HG02852 (cell line): ENCODE measurements at regions not wholly inside any gene's neighbourhood (a gene's known extent, or its start where the extent isn't known, plus 50 kb on each side); places are given as distances from the start of the nearest gene placed in this dataset.

Experiments used
- ATAC-seq: cut with Tn5 transposase; IDR thresholded peaks from one replicate; pipeline ENCODE4 v1.9.1; 2021; ENCODE audit warnings: mild to moderate bottlenecking, moderate library complexity; ENCODE audit not compliant: unreplicated experiment

GRCh38 chr20:39395478-39396291 is 433.5 kb downstream of the DHX35 start:
- no peak for ATAC-seq

GRCh38 chr20:39394461-39394860 is 432.3 kb downstream of the DHX35 start:
- ATAC-seq = no peak

DNA sequence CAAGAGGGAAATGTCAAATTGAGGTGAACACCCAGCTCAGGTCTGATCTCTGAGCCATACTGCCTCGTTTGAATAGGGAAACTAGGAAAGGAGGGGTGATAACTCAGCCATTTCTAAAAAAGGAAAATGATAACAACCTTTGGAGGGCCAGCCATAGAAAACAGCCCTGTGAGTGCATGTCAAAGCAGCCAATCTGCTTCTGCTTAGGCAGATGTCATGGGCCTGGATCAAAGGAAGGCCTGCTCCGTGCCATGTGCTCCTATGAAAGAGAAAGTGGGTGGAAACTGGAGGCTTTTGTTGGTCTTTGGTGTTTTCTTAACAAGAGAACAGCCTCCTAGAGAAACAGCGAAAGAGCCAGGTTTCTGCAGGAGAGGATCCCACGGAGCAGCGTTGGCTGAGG is 428.0 kb downstream of the DHX35 start:
- ATAC-seq = no peak

- ATAC-seq = no peak
Measured at GRCh38 chr20:39381595-39381994, 419.5 kb downstream of the DHX35 start.

DNA sequence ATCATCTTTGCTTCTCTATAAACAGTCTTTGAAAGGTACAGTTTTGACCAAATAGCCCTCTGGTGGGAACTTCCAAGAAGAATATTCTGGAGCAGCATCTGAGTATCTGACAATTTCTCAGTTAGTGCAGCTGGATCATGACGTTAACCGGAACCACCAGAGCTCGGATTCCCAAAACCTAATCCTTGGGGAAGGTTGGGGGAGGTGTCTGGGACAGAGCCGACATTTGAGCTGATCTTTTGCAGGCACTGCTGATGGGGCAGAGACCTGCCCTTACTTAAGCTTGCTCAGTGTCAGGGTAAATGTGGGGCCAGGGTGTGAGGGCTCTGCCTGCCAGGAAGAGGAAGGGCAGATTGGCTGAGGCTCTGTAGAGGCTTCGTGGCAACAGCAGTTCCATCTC is 416.6 kb downstream of the DHX35 start:
- no peak for ATAC-seq

GRCh38 chr20:39376788-39377187 is 414.6 kb downstream of the DHX35 start:
- ATAC-seq = no peak

- ATAC-seq = no peak
Measured at GRCh38 chr20:39364320-39364719, 402.2 kb downstream of the DHX35 start.

DNA sequence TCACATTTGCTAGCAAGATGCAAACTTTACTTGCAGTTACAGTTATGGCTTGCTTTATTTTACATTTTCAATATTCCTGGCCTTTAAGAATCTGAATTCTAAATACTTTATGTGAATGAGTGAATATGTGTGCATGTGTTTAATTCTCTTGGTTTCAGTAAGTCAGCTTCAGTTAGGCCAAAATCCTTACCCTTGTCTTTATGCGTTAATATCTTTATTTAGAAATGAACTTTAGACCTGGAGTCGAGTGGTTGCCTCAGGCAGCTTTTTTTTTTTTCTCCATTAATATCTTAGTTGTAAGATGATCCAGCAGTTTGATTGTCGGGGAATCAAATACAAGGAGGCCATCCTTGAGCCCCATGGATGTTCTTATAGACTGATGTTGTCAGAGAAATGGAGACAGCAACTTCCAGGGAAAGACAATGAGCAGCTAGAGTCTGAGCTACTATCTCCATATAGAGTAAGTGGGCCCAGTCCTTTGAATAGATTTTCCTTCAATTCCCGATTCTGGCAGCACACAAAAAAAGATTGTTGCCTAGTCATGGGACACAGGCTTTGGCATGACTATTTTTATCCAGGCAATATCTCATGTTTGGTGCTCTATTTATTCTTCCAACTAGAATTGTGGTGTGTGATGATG is 398.0 kb downstream of the DHX35 start:
- ATAC-seq = no peak

DNA sequence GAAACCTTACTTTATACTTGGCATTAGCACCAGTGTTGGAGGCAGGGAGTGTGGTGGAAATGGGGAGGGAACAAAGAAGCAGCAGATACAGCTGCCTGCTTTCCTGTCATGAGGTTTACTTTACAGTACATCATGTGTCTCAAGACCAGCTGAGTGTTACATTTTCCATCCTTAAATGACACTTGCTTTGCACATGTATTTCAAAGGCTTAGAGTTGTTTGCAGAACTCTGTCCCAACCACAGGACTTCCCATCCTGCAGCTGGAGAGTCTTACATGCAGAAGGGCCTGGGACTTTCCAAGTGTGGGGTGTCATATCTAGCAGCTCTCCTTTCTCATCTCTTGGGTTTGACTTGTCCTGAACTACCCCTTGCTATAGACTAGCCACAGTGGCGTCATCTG is 395.9 kb downstream of the DHX35 start:
- ATAC-seq = peak; percentile 85

GRCh38 chr20:39356908-39357307 is 394.8 kb downstream of the DHX35 start:
- no peak for ATAC-seq

- ATAC-seq = no peak
Measured at GRCh38 chr20:39349240-39349639, 387.1 kb downstream of the DHX35 start.

GRCh38 chr20:39347626-39348025 is 385.5 kb downstream of the DHX35 start:
- ATAC-seq = no peak

DNA sequence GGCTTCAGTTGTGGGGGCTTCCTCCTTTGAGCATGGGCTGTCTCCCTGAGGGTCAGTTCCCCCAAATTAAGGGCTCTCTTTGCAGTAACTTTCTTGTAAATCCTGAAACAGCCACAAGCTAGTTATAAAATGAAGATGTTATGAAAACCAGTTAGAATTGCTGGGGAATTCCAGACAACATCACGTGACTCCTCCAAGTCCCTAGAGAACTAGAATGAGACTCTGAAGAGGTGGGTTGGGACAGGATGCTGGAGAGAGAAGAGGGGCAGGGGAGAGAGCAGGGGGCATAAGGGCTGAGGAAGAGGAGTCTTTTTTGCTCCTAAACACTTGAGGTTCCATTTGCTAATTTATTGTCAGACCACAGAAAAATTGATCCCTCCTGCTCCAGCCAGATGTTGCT is 380.3 kb downstream of the DHX35 start:
- no peak for ATAC-seq

- ATAC-seq = peak; percentile 97
Measured at GRCh38 chr20:39338469-39339376, 376.6 kb downstream of the DHX35 start.

GRCh38 chr20:39333211-39333610 is 371.1 kb downstream of the DHX35 start:
- no peak for ATAC-seq

DNA sequence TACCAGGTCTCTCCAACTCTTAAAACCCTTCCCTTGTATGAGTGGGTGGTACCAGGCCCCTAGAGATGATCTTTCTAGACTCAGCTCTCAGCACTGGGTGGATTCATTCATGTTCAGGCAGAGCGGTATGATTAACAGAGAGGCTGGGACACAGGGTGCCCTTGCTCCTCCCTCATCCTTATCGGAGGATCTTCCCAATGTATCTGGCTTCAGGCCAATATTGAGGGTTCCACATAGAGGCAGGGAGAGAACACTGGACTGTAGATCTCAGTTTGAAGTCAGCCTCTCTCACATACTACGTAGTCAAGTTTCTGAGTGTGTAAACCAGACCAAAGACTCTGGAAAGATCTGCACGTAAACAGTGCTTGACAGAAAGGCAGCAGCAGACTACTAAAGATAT is 366.2 kb downstream of the DHX35 start:
- ATAC-seq = no peak

- no peak for ATAC-seq
Measured at GRCh38 chr20:39326050-39326449, 363.9 kb downstream of the DHX35 start.

DNA sequence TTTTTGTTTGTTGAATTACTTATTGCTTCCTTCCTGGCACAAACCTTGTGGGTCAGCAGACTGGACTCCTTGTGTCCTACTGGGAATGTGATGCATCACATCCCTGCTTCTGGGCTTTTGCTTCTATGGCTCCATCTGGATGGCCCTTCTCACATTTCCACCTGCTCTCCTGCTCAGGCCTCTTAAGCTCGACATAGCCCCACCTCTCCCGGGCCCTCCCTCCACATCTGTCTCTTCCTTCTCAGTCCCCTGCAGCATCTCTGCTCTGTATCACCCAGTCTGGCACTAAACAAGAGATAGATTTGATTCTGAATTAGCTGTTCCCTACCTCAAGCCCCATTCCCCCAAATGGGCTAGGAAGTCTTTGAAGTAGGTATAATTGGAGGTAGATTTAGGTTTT is 356.8 kb downstream of the DHX35 start:
- no peak for ATAC-seq

GRCh38 chr20:39312676-39313075 is 350.5 kb downstream of the DHX35 start:
- ATAC-seq = no peak

DNA sequence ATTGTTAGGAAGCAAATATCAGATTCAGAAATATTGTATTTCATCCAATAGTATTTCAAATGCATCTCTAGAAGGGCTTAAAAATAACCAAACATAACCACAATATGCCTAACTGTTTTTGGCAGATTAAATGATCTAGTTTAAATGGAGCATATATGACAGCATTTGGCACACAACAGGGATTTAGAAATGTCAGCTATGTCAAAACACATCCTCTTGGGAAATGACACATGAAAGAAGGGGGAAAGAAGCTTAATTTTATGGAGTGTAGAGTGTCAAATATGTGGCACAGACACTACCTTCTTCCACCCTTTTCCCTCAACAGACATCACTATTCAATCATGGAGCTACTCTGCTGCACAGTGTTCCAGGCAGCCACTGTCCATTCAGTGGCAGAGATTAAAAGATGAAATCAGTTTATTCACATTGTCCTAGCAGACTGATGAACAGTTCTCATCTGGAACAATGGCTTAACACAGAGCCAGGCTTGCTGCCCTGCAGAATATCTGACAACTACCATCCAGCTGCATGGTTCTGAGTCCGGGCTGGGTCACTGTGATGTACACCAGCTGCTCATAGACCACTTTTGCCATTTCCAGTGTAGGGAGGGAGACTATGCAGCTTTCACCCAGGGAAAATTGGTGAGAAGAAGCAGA is 349.8 kb downstream of the DHX35 start:
- ATAC-seq = no peak
